K562 (cell line): ENCODE measurements at regions not wholly inside any gene's neighbourhood (a gene's known extent, or its start where the extent isn't known, plus 50 kb on each side); places are given as distances from the start of the nearest gene placed in this dataset.

Source experiments
- HEY1 ChIP-seq: fragments of 250-450 bp; sonication (Bioruptor Pico); IDR thresholded peaks from 2 replicates; pipeline ENCODE4 v1.5.0; 2020; ENCODE audit warnings: mild to moderate bottlenecking, moderate library complexity, borderline replicate concordance
- HNRNPUL1 ChIP-seq: fragments of 200-400 bp; formaldehyde crosslinking; IDR thresholded peaks from 2 replicates; pipeline ENCODE4 v1.6.1; 2017; ENCODE audit warnings: low read length
- NCOA2 ChIP-seq, 2 experiments: fragments of 450-650 bp; IDR thresholded peaks; 2 replicates each; pipeline ENCODE4 v1.6.1; 2018; ENCODE audit warnings: mild to moderate bottlenecking in 2 of 2, moderate library complexity in 1 of 2; ENCODE audit not compliant: partially characterized antibody in 2 of 2
- ZNF354B ChIP-seq: fragments of 250-450 bp; sonication (Bioruptor Pico); IDR thresholded peaks from 2 replicates; pipeline ENCODE4 v1.4.0; 2020
- TF ChIP-seq, protein P1 (sequence below): fragments of 450-650 bp; IDR thresholded peaks from 2 replicates; pipeline ENCODE4 v1.6.1; 2016; ENCODE audit warnings: low read depth
- TF ChIP-seq, protein P2 (sequence below): fragments of 450-650 bp; formaldehyde crosslinking; IDR thresholded peaks from 2 replicates; pipeline ENCODE4 v1.4.0; 2020; ENCODE audit warnings: mild to moderate bottlenecking, moderate library complexity

DNA sequence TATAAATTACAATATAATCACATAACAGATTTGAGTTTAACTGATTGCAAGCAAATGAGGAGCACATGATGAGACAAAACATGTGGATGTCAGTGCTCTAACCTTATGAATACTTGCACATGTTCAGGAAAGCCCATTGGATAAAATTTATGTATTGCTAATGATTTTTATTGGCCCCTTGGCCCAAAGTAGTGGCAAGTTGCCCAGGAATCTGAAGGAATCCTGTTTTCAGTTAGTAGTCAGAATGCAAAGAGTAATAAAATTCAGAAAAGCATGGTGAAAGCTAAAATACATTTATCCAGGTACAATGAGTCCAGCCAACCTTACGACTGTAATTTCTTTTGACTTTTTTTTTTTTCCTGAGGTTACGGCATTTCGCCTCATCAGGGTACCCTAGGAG is 1539.4 kb downstream of the EFNB2 start (continued):
- TF ChIP-seq, protein P1, sequence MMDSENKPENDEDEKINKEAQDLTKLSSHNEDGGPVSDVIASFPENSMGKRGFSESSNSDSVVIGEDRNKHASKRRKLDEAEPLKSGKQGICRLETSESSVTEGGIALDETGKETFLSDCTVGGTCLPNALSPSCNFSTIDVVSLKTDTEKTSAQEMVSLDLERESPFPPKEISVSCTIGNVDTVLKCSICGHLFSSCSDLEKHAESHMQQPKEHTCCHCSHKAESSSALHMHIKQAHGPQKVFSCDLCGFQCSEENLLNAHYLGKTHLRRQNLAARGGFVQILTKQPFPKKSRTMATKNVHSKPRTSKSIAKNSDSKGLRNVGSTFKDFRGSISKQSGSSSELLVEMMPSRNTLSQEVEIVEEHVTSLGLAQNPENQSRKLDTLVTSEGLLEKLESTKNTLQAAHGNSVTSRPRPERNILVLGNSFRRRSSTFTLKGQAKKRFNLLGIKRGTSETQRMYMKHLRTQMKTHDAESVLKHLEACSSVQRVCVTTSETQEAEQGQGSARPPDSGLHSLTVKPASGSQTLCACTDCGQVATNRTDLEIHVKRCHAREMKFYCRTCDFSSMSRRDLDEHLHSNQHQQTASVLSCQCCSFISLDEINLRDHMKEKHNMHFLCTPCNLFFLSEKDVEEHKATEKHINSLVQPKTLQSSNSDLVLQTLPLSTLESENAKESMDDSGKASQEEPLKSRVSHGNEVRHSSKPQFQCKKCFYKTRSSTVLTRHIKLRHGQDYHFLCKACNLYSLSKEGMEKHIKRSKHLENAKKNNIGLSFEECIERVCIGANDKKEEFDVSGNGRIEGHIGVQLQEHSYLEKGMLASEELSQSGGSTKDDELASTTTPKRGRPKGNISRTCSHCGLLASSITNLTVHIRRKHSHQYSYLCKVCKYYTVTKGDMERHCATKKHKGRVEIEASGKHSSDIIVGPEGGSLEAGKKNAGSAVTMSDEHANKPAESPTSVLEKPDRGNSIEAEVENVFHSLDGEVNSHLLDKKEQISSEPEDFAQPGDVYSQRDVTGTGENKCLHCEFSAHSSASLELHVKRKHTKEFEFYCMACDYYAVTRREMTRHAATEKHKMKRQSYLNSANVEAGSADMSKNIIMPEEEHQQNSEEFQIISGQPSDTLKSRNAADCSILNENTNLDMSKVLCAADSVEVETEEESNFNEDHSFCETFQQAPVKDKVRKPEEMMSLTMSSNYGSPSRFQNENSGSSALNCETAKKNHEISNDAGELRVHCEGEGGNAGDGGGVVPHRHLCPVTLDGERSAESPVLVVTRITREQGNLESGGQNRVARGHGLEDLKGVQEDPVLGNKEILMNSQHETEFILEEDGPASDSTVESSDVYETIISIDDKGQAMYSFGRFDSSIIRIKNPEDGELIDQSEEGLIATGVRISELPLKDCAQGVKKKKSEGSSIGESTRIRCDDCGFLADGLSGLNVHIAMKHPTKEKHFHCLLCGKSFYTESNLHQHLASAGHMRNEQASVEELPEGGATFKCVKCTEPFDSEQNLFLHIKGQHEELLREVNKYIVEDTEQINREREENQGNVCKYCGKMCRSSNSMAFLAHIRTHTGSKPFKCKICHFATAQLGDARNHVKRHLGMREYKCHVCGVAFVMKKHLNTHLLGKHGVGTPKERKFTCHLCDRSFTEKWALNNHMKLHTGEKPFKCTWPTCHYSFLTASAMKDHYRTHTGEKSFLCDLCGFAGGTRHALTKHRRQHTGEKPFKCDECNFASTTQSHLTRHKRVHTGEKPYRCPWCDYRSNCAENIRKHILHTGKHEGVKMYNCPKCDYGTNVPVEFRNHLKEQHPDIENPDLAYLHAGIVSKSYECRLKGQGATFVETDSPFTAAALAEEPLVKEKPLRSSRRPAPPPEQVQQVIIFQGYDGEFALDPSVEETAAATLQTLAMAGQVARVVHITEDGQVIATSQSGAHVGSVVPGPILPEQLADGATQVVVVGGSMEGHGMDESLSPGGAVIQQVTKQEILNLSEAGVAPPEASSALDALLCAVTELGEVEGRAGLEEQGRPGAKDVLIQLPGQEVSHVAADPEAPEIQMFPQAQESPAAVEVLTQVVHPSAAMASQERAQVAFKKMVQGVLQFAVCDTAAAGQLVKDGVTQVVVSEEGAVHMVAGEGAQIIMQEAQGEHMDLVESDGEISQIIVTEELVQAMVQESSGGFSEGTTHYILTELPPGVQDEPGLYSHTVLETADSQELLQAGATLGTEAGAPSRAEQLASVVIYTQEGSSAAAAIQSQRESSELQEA: no peak
- TF ChIP-seq, protein P2, sequence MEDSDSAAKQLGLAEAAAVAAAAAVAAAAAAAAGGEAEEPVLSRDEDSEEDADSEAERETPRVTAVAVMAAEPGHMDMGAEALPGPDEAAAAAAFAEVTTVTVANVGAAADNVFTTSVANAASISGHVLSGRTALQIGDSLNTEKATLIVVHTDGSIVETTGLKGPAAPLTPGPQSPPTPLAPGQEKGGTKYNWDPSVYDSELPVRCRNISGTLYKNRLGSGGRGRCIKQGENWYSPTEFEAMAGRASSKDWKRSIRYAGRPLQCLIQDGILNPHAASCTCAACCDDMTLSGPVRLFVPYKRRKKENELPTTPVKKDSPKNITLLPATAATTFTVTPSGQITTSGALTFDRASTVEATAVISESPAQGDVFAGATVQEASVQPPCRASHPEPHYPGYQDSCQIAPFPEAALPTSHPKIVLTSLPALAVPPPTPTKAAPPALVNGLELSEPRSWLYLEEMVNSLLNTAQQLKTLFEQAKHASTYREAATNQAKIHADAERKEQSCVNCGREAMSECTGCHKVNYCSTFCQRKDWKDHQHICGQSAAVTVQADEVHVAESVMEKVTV (CRISPR knock-in tag): no peak
- TF ChIP-seq ZNF354B (CRISPR knock-in tag) (no peak), HNRNPUL1 (no peak), HEY1 (no peak), NCOA2 (IDR thresholded peaks at IDR 0.05; ENCODE audit: partially characterized antibody in 2 of 2) (no peak)
